ENCODE measurements at regions not wholly inside any gene's neighbourhood (a gene's known extent, or its start where the extent isn't known, plus 50 kb on each side); places are given as distances from the start of the nearest gene placed in this dataset.
"Not testable (repeated sequence)": the region's sequence is repeated elsewhere in the genome, so short reads cannot be mapped to it uniquely, and the experiment has no call there.

GRCh38 chr9:113739605-113740507, 136.3 kb upstream of the ZNF618 start:
- not testable (repeated sequence) for TF ChIP-seq YY1 (IDR thresholded peaks at IDR 0.05; ENCODE audit: low read depth); CTCF (IDR thresholded peaks at IDR 0.05); EZH2phosphoT487 (IDR thresholded peaks at IDR 0.05; ENCODE audit: borderline replicate concordance, low read depth); EP300 (IDR thresholded peaks at IDR 0.05; ENCODE audit: borderline replicate concordance in 1 of 2, low read depth in 1 of 2, low read length in 1 of 2); TAF1 (IDR thresholded peaks at IDR 0.05; ENCODE audit: borderline replicate concordance, low read depth, low read length); RXRA (IDR thresholded peaks at IDR 0.05; ENCODE audit: borderline replicate concordance, low read depth); JUND (IDR thresholded peaks at IDR 0.05); POLR2AphosphoS5 (IDR thresholded peaks at IDR 0.05; ENCODE audit: low read depth, low read length); ZBTB33 (IDR thresholded peaks at IDR 0.05; ENCODE audit: borderline replicate concordance, low read depth); MXI1 (IDR thresholded peaks at IDR 0.05; ENCODE audit: low read depth, low read length)
